Fibroblast of lung (primary cell): ENCODE measurements at regions not wholly inside any gene's neighbourhood (a gene's known extent, or its start where the extent isn't known, plus 50 kb on each side); places are given as distances from the start of the nearest gene placed in this dataset.
A peak's percentile ranks its signal among the peaks of the same experiment; 100 is the strongest.

Experiments used
- DNase-seq, 2 donors: peaks; one replicate each; pipeline versions ENCODE4 v3.0.0 to v3.0.0-alpha.2; 2010; ENCODE audit warnings: low read depth in 2 of 2
- H2AFZ ChIP-seq: 2 replicates; pipeline ENCODE4 v1.5.1; 2012; ENCODE audit warnings: low read length, control low read depth, inconsistent platforms
- H3K27ac ChIP-seq: 2 replicates; pipeline ENCODE4 v1.5.1; 2011; ENCODE audit warnings: low read length, control low read depth; ENCODE audit not compliant: insufficient read depth
- H3K27me3 ChIP-seq: 2 replicates; pipeline ENCODE4 v1.5.1; 2011; ENCODE audit warnings: mild to moderate bottlenecking, low read length; ENCODE audit not compliant: control insufficient read depth, insufficient read depth
- H3K36me3 ChIP-seq: 2 replicates; pipeline ENCODE4 v1.5.1; 2011; ENCODE audit warnings: low read length; ENCODE audit not compliant: control insufficient read depth, insufficient read depth
- H3K4me1 ChIP-seq: 2 replicates; pipeline ENCODE4 v1.5.1; 2011; ENCODE audit warnings: low read length; ENCODE audit not compliant: control insufficient read depth, insufficient read depth; ENCODE audit errors: extremely low read depth
- H3K4me2 ChIP-seq: 2 replicates; pipeline ENCODE4 v1.5.1; 2011; ENCODE audit warnings: low read length, control low read depth; ENCODE audit not compliant: insufficient read depth; ENCODE audit errors: extremely low read depth
- H3K4me3 ChIP-seq, 4 experiments: fragments of 200-600 bp in 1 of 4; sonication (generic) in 1 of 4; replicated peaks in 1 of 4; 2 replicates each; pipeline ENCODE4 v1.5.1; 2011 to 2016; ENCODE audit warnings: low read length in 4 of 4, low read depth in 3 of 4, mild to moderate bottlenecking in 3 of 4, control low read depth in 2 of 4, inconsistent platforms in 1 of 4, mixed read lengths in 1 of 4; ENCODE audit not compliant: insufficient read depth in 1 of 4; ENCODE audit errors: control extremely low read depth in 1 of 4
- H3K79me2 ChIP-seq: 2 replicates; pipeline ENCODE4 v1.5.1; 2012; ENCODE audit warnings: mild to moderate bottlenecking, low read length, inconsistent platforms; ENCODE audit not compliant: control insufficient read depth, insufficient read depth
- H3K9ac ChIP-seq: 2 replicates; pipeline ENCODE4 v1.5.1; 2011; ENCODE audit warnings: mild to moderate bottlenecking, low read length, control low read depth; ENCODE audit not compliant: insufficient read depth
- H3K9me3 ChIP-seq: 2 replicates; pipeline ENCODE4 v1.5.1; 2012; ENCODE audit warnings: low read depth, low read length; ENCODE audit not compliant: control insufficient read depth, insufficient read depth
- H4K20me1 ChIP-seq: 2 replicates; pipeline ENCODE4 v1.5.1; 2011; ENCODE audit warnings: low read length; ENCODE audit not compliant: control insufficient read depth, insufficient read depth; ENCODE audit errors: extremely low read depth
- EZH2 ChIP-seq: IDR thresholded peaks from 2 replicates; pipeline ENCODE4 v1.5.1; 2012; ENCODE audit warnings: low read length, control low read depth, mild to moderate bottlenecking; ENCODE audit errors: missing control alignments
- TF ChIP-seq, protein P1 (sequence below), 2 donors: IDR thresholded peaks in 1 of 2; conservative IDR thresholded peaks in 1 of 2; 1 replicate in 1 of 2; 2 replicates in 1 of 2; pipeline ENCODE4 v1.5.1; 2011 to 2012; ENCODE audit warnings: low read length in 2 of 2, control low read depth in 1 of 2, inconsistent platforms in 1 of 2, low read depth in 1 of 2, mild to moderate bottlenecking in 1 of 2

DNA sequence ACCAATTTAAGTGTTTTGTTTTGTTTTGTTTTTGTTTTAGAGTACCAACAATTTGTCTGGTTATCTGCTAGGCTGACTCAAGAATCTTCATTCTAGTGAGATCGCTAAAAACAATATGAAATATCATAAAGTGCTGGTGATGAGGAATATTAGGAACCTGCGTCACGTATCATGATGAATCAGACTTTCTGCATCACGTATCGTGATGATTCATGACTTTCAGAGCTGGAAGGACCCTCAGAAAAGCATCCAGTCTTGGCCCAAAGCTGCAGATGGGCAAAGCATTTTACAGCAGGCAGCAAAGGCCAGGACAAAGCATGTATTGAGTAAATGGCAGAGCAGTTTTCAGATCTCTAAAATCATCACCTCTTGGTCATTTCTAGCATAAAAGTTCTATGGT is 278.0 kb upstream of the BOD1L1 start:
- H3K4me3 ChIP-seq = no peak overlapping the region
- no peak overlapping the region for H2AFZ ChIP-seq
- no peaks in the 10 kb centered on the region for H3K9me3 ChIP-seq
- H4K20me1 ChIP-seq = no peaks in the 10 kb centered on the region
- H3K27me3 ChIP-seq = no peaks in the 10 kb centered on the region
- peak overlapping the region; percentile 79 for H3K27ac ChIP-seq
- no peak overlapping the region for H3K9ac ChIP-seq
- no peaks in the 10 kb centered on the region for H3K79me2 ChIP-seq
- peak; percentile 88 to 95 for DNase-seq
- TF ChIP-seq, protein P1, sequence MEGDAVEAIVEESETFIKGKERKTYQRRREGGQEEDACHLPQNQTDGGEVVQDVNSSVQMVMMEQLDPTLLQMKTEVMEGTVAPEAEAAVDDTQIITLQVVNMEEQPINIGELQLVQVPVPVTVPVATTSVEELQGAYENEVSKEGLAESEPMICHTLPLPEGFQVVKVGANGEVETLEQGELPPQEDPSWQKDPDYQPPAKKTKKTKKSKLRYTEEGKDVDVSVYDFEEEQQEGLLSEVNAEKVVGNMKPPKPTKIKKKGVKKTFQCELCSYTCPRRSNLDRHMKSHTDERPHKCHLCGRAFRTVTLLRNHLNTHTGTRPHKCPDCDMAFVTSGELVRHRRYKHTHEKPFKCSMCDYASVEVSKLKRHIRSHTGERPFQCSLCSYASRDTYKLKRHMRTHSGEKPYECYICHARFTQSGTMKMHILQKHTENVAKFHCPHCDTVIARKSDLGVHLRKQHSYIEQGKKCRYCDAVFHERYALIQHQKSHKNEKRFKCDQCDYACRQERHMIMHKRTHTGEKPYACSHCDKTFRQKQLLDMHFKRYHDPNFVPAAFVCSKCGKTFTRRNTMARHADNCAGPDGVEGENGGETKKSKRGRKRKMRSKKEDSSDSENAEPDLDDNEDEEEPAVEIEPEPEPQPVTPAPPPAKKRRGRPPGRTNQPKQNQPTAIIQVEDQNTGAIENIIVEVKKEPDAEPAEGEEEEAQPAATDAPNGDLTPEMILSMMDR (conservative IDR thresholded peaks at IDR 0.05 in 1 of 2, IDR thresholded peaks at IDR 0.05 in 1 of 2; ENCODE audit: low read depth in 1 of 2, low read length in 2 of 2) = no peak
- TF ChIP-seq EZH2 = no peak
- no peaks in the 10 kb centered on the region for H3K36me3 ChIP-seq
- H3K4me2 ChIP-seq = no peak overlapping the region
- H3K4me1 ChIP-seq = peaks cover 29% of the 10 kb centered on the region

DNA sequence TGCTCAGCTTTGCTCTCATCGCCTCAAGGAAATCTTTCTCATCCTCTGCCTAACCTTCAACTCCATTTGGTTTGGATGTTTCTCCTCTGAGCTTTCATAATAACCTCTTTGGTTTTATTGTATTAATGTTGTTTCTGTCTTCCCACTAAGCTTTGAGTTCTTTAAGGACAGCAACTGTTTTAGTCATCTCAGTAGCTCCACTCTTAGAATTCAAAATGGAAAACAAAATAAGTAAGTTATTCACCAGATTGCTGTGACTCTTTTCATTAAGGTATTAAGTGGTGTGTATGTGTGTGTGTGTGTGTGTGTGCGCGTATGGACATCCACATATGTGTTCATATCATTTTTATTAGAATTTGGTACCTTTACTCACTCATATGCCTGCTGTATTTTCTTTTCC is 279.2 kb upstream of the BOD1L1 start:
- Histone ChIP-seq H3K27me3 (no peaks in the 10 kb centered on the region), H3K36me3 (no peaks in the 10 kb centered on the region), H4K20me1 (no peaks in the 10 kb centered on the region), H3K9ac (no peak overlapping the region), H3K9me3 (no peaks in the 10 kb centered on the region), H2AFZ (no peak overlapping the region), H3K4me1 (peaks cover 27% of the 10 kb centered on the region), H3K4me3 (no peak overlapping the region), H3K4me2 (peak overlapping the region; percentile 7), H3K79me2 (no peaks in the 10 kb centered on the region), H3K27ac (peak overlapping the region; percentile 79)
- DNase-seq = no peak
- TF ChIP-seq EZH2 = no peak
- TF ChIP-seq, protein P1 (conservative IDR thresholded peaks at IDR 0.05 in 1 of 2, IDR thresholded peaks at IDR 0.05 in 1 of 2; ENCODE audit: low read depth in 1 of 2, low read length in 2 of 2) = no peak

DNA sequence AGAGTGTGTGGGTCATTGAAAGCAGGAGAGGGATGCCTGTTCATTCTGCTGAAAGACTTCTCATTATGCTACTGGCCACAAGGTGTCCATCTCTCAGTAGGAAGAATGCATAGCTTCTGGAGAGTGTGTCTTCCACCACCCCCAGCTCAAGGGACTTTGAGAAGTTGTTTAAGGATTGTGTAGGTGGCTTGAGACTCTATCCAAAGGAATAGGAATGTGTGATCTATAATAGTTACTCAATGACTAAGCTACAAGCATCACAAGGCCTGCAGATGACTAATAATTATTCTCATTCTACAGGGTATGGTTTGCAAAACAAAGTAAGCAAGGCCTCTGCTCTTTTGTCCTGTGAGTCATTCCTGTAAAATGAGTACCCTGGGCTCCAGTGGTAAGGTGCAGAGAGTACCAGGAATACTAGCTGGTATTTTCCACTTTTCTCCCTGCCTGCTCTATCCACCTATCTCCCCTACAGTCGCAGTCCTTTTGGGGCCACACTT is 279.8 kb upstream of the BOD1L1 start:
- no peaks in the 10 kb centered on the region for H3K27me3 ChIP-seq
- H3K9me3 ChIP-seq = no peaks in the 10 kb centered on the region
- H3K36me3 ChIP-seq = no peaks in the 10 kb centered on the region
- H2AFZ ChIP-seq = no peak overlapping the region
- H3K9ac ChIP-seq = no peak overlapping the region
- H3K4me3 ChIP-seq = no peak overlapping the region
- H3K4me2 ChIP-seq = peak overlapping the region; percentile 7
- peaks cover 25% of the 10 kb centered on the region for H3K4me1 ChIP-seq
- DNase-seq = peak; percentile 97 to 99
- no peaks in the 10 kb centered on the region for H4K20me1 ChIP-seq
- no peak for TF ChIP-seq EZH2
- TF ChIP-seq, protein P1 (conservative IDR thresholded peaks at IDR 0.05 in 1 of 2, IDR thresholded peaks at IDR 0.05 in 1 of 2; ENCODE audit: low read depth in 1 of 2, low read length in 2 of 2) = peak; percentile 16 to 46
- peak overlapping the region; percentile 79 for H3K27ac ChIP-seq
- no peaks in the 10 kb centered on the region for H3K79me2 ChIP-seq
